Lower leg skin (tissue), 3 donors: ENCODE measurements at regions not wholly inside any gene's neighbourhood (a gene's known extent, or its start where the extent isn't known, plus 50 kb on each side); places are given as distances from the start of the nearest gene placed in this dataset.

ENCODE experiments used
- CTCF ChIP-seq, 3 donors: fragments of 450-650 bp; IDR thresholded peaks; one replicate each; pipeline ENCODE4 v1.5.1; 2016; ENCODE audit warnings: antibody characterized with exemption in 3 of 3, mild to moderate bottlenecking in 3 of 3, moderate library complexity in 2 of 3
- POLR2A ChIP-seq, 2 donors: fragments of 450-650 bp; IDR thresholded peaks; one replicate each; pipeline ENCODE4 v1.6.1; 2016 to 2017; ENCODE audit warnings: antibody characterized with exemption in 2 of 2, mild to moderate bottlenecking in 1 of 2, moderate library complexity in 1 of 2

GRCh38 chr6:12555267-12555666 is 161.3 kb upstream of the PHACTR1 start:
- TF ChIP-seq CTCF (IDR thresholded peaks at IDR 0.05) (no peak), POLR2A (IDR thresholded peaks at IDR 0.05) (no peak)
